ENCODE measurements at regions not wholly inside any gene's neighbourhood (a gene's known extent, or its start where the extent isn't known, plus 50 kb on each side); places are given as distances from the start of the nearest gene placed in this dataset.

DNA sequence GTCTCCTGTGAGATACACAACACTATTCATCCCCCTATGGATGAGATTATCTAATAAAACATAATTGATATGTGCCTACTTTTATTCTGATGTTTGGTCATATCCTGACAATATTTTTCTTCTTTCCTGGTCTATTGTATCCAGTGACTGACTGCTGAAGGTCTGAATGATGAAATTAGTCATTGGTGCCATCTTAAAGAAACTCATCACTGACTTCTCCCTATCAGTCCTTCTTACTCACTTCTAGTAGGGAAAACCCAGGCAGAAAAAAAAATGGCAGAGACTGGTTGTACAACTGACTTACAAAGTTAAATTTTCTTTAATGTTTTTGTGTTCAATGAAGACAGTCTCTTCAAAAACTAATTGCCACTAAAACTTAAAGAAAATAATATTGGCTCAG lies 377.4 kb downstream of the HTR7 start:
- H3K27me3 ChIP-seq (ENCODE audit: control insufficient read depth in 1 of 2, insufficient read depth in 2 of 2, low read length in 2 of 2), result no peaks in the 10 kb centered on the region
- ChIA-PET CTCF (ENCODE audit: low intra/inter-chr PET ratio, low total read pairs) (no interaction called here), POLR2A (no interaction called here)
- no peak overlapping the region for H3K4me3 ChIP-seq (replicated peaks in 1 of 3; ENCODE audit: insufficient read depth in 1 of 3, low read depth in 2 of 3, low read length in 3 of 3)
- no peaks in the 10 kb centered on the region for H3K9me3 ChIP-seq (ENCODE audit: low read length)
- ATAC-seq (no peak), DNase-seq (ENCODE audit: low spot score) (no peak), FAIRE-seq (no peak)
- H3K27ac ChIP-seq (ENCODE audit: extremely low read length, insufficient read depth, low read length), result no peak overlapping the region
- no peak overlapping the region for H2AFZ ChIP-seq (ENCODE audit: low read length)
- no peaks in the 10 kb centered on the region for H3K4me1 ChIP-seq (ENCODE audit: insufficient read depth, low read length)
- no peaks in the 10 kb centered on the region for H4K20me1 ChIP-seq (ENCODE audit: insufficient read depth, low read length)
- in situ Hi-C loops (cut with HindIII; ENCODE audit: extremely low pct_ligation_motif_present, low pct_unique_long_range_greater_than_20kb) (no loop called here), intact Hi-C loops (cut with micrococcal nuclease; ENCODE audit: unreplicated experiment) (no loop called here)
- H3K79me2 ChIP-seq (ENCODE audit: insufficient read depth, low read length), result no peaks in the 10 kb centered on the region
- no TSS peak for BruUV-seq (replicated peaks)
- TF ChIP-seq NFE2 (CRISPR knock-in tag; IDR thresholded peaks at IDR 0.05) (no peak), ZBTB21 (CRISPR knock-in tag; IDR thresholded peaks at IDR 0.05) (no peak), HMG20B (CRISPR knock-in tag; conservative IDR thresholded peaks at IDR 0.05) (no peak), ZNF547 (CRISPR knock-in tag; IDR thresholded peaks at IDR 0.05) (no peak), YY1 (IDR thresholded peaks at IDR 0.05; ENCODE audit: insufficient read depth, insufficient replicate concordance, low read depth, low read length) (no peak), ZNF3 (CRISPR knock-in tag; IDR thresholded peaks at IDR 0.05) (no peak), IRF2 (CRISPR knock-in tag; IDR thresholded peaks at IDR 0.05) (no peak), RARA (CRISPR knock-in tag; IDR thresholded peaks at IDR 0.05) (no peak), PLRG1 (conservative IDR thresholded peaks at IDR 0.05) (no peak), ZIK1 (CRISPR knock-in tag; IDR thresholded peaks at IDR 0.05; ENCODE audit: borderline replicate concordance, low read depth) (no peak), MEF2D (CRISPR knock-in tag; IDR thresholded peaks at IDR 0.05) (no peak), TBX3 (IDR thresholded peaks at IDR 0.05; ENCODE audit: borderline replicate concordance) (no peak), TIGD3 (CRISPR knock-in tag; IDR thresholded peaks at IDR 0.05; ENCODE audit: borderline replicate concordance) (no peak), RORA (CRISPR knock-in tag; IDR thresholded peaks at IDR 0.05) (no peak)
- TF ChIP-seq, protein P1, sequence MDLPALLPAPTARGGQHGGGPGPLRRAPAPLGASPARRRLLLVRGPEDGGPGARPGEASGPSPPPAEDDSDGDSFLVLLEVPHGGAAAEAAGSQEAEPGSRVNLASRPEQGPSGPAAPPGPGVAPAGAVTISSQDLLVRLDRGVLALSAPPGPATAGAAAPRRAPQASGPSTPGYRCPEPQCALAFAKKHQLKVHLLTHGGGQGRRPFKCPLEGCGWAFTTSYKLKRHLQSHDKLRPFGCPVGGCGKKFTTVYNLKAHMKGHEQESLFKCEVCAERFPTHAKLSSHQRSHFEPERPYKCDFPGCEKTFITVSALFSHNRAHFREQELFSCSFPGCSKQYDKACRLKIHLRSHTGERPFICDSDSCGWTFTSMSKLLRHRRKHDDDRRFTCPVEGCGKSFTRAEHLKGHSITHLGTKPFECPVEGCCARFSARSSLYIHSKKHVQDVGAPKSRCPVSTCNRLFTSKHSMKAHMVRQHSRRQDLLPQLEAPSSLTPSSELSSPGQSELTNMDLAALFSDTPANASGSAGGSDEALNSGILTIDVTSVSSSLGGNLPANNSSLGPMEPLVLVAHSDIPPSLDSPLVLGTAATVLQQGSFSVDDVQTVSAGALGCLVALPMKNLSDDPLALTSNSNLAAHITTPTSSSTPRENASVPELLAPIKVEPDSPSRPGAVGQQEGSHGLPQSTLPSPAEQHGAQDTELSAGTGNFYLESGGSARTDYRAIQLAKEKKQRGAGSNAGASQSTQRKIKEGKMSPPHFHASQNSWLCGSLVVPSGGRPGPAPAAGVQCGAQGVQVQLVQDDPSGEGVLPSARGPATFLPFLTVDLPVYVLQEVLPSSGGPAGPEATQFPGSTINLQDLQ (CRISPR knock-in tag; IDR thresholded peaks at IDR 0.05), result no peak
- TF ChIP-seq, protein P2, sequence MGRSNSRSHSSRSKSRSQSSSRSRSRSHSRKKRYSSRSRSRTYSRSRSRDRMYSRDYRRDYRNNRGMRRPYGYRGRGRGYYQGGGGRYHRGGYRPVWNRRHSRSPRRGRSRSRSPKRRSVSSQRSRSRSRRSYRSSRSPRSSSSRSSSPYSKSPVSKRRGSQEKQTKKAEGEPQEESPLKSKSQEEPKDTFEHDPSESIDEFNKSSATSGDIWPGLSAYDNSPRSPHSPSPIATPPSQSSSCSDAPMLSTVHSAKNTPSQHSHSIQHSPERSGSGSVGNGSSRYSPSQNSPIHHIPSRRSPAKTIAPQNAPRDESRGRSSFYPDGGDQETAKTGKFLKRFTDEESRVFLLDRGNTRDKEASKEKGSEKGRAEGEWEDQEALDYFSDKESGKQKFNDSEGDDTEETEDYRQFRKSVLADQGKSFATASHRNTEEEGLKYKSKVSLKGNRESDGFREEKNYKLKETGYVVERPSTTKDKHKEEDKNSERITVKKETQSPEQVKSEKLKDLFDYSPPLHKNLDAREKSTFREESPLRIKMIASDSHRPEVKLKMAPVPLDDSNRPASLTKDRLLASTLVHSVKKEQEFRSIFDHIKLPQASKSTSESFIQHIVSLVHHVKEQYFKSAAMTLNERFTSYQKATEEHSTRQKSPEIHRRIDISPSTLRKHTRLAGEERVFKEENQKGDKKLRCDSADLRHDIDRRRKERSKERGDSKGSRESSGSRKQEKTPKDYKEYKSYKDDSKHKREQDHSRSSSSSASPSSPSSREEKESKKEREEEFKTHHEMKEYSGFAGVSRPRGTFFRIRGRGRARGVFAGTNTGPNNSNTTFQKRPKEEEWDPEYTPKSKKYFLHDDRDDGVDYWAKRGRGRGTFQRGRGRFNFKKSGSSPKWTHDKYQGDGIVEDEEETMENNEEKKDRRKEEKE (IDR thresholded peaks at IDR 0.05), result no peak
- H3K4me2 ChIP-seq (ENCODE audit: low read depth, low read length), result no peak overlapping the region
- H3K9ac ChIP-seq (ENCODE audit: insufficient read depth, low read depth, low read length), result no peak overlapping the region
- no peaks in the 10 kb centered on the region for H3K36me3 ChIP-seq (replicated peaks in 1 of 2; ENCODE audit: control insufficient read depth in 1 of 2, insufficient read depth in 2 of 2, low read length in 2 of 2)

Measured in HepG2 (cell line).